MM.1S (cell line): ENCODE measurements at regions not wholly inside any gene's neighbourhood (a gene's known extent, or its start where the extent isn't known, plus 50 kb on each side); places are given as distances from the start of the nearest gene placed in this dataset.
"Not testable (repeated sequence)": the region's sequence is repeated elsewhere in the genome, so short reads cannot be mapped to it uniquely, and the experiment has no call there.

ENCODE experiments used
- DNase-seq: peaks from one replicate; pipeline ENCODE4 v3.0.0-alpha.2; 2015
- H2AFZ ChIP-seq: fragments of 300-600 bp; sonication (generic); 2 replicates; pipeline ENCODE4 v1.6.0; 2016; ENCODE audit warnings: antibody characterized with exemption, low read length
- H3F3A ChIP-seq: fragments of 300-600 bp; sonication (generic); 2 replicates; pipeline ENCODE4 v1.6.1; 2016; ENCODE audit warnings: mild to moderate bottlenecking, antibody characterized with exemption, low read length, moderate library complexity, mixed read lengths; ENCODE audit not compliant: insufficient read depth
- H3K27ac ChIP-seq: fragments of 300-600 bp; sonication (generic); 2 replicates; pipeline ENCODE4 v1.5.1; 2016; ENCODE audit warnings: mild to moderate bottlenecking, low read length
- H3K27me3 ChIP-seq: fragments of 300-600 bp; sonication (generic); replicated peaks from 2 replicates; pipeline ENCODE4 v1.6.0; 2016; ENCODE audit warnings: low read length; ENCODE audit not compliant: insufficient read depth
- H3K36me3 ChIP-seq: fragments of 300-600 bp; sonication (generic); replicated peaks from 2 replicates; pipeline ENCODE4 v1.6.1; 2016; ENCODE audit warnings: mild to moderate bottlenecking, low read length, mixed read lengths; ENCODE audit not compliant: insufficient read depth
- H3K4me1 ChIP-seq: fragments of 300-600 bp; sonication (generic); 2 replicates; pipeline ENCODE4 v1.6.1; 2016; ENCODE audit warnings: low read length, mixed read lengths
- H3K4me2 ChIP-seq: fragments of 300-600 bp; sonication (generic); 2 replicates; pipeline ENCODE4 v1.6.0; 2016; ENCODE audit warnings: low read depth, low read length
- H3K4me3 ChIP-seq: fragments of 300-600 bp; sonication (generic); 2 replicates; pipeline ENCODE4 v1.5.1; 2016; ENCODE audit warnings: low read length, mixed read lengths
- H3K79me2 ChIP-seq: fragments of 300-600 bp; sonication (generic); 2 replicates; pipeline ENCODE4 v1.6.1; 2016; ENCODE audit warnings: mixed run types, low read length, mixed read lengths
- H3K9ac ChIP-seq: fragments of 300-600 bp; sonication (generic); 2 replicates; pipeline ENCODE4 v1.6.1; 2016; ENCODE audit warnings: low read length, mixed read lengths
- H3K9me2 ChIP-seq: fragments of 300-600 bp; sonication (generic); replicated peaks from 2 replicates; pipeline ENCODE4 v1.6.1; 2016; ENCODE audit warnings: mild to moderate bottlenecking, low read length, mixed read lengths; ENCODE audit not compliant: insufficient read depth
- H3K9me3 ChIP-seq: fragments of 300-600 bp; sonication (generic); replicated peaks from 2 replicates; pipeline ENCODE4 v1.6.1; 2016; ENCODE audit warnings: mild to moderate bottlenecking, low read length, mixed read lengths; ENCODE audit not compliant: insufficient read depth
- H4K20me1 ChIP-seq: fragments of 300-600 bp; sonication (generic); 2 replicates; pipeline ENCODE4 v1.6.1; 2016; ENCODE audit warnings: mild to moderate bottlenecking, low read length, moderate library complexity, mixed read lengths; ENCODE audit not compliant: insufficient read depth
- CTCF ChIP-seq: fragments of 300-600 bp; sonication (generic); IDR thresholded peaks from 2 replicates; pipeline ENCODE4 v1.5.1; 2016; ENCODE audit warnings: antibody characterized with exemption, low read length, mixed read lengths
- EZH2 ChIP-seq: fragments of 300-600 bp; sonication (generic); optimal IDR thresholded peaks from 2 replicates; pipeline ENCODE3; 2017; ENCODE audit warnings: low read depth, mild to moderate bottlenecking, antibody characterized with exemption, low read length, mixed read lengths
- EZH2phosphoT487 ChIP-seq: fragments of 300-600 bp; sonication (generic); IDR thresholded peaks from 2 replicates; pipeline ENCODE4 v1.6.1; 2018; ENCODE audit warnings: antibody characterized with exemption, low read length

GRCh38 chr10:8338177-8338766, 283.8 kb downstream of the GATA3 start:
- Histone ChIP-seq H3K79me2 (no peaks in the 10 kb centered on the region), H3K36me3 (no peaks in the 10 kb centered on the region), H3K9ac (no peak overlapping the region), H3K27ac (no peak overlapping the region), H3K4me1 (no peaks in the 10 kb centered on the region), H3F3A (no peaks in the 10 kb centered on the region), H4K20me1 (no peaks in the 10 kb centered on the region), H3K4me3 (no peak overlapping the region), H3K27me3 (no peaks in the 10 kb centered on the region), H3K4me2 (no peak overlapping the region), H2AFZ (no peak overlapping the region), H3K9me3 (no peaks in the 10 kb centered on the region), H3K9me2 (no peaks in the 10 kb centered on the region)
- DNase-seq, result no peak
- no peak for TF ChIP-seq EZH2phosphoT487
- no peak for TF ChIP-seq CTCF
- no peak for TF ChIP-seq EZH2

- DNase-seq, result no peak
- H3K4me1 ChIP-seq, result no peaks in the 10 kb centered on the region
- H3F3A ChIP-seq, result no peaks in the 10 kb centered on the region
- H3K27me3 ChIP-seq, result no peaks in the 10 kb centered on the region
- H3K27ac ChIP-seq, result no peak overlapping the region
- H3K9me2 ChIP-seq, result no peaks in the 10 kb centered on the region
- H2AFZ ChIP-seq, result no peak overlapping the region
- H4K20me1 ChIP-seq, result no peaks in the 10 kb centered on the region
- no peak overlapping the region for H3K4me2 ChIP-seq
- TF ChIP-seq EZH2 (no peak), EZH2phosphoT487 (no peak), CTCF (no peak)
- H3K4me3 ChIP-seq, result no peak overlapping the region
- no peaks in the 10 kb centered on the region for H3K36me3 ChIP-seq
- no peaks in the 10 kb centered on the region for H3K79me2 ChIP-seq
- H3K9ac ChIP-seq, result no peak overlapping the region
- no peaks in the 10 kb centered on the region for H3K9me3 ChIP-seq
These were observed 290.3 kb downstream of the GATA3 start for GRCh38 chr10:8344756-8345155.

GRCh38 chr10:8346861-8347260, 292.4 kb downstream of the GATA3 start:
- Histone ChIP-seq H3K4me3 (no peak overlapping the region), H3K36me3 (no peaks in the 10 kb centered on the region), H3K9me3 (no peaks in the 10 kb centered on the region), H3K27ac (no peak overlapping the region), H2AFZ (no peak overlapping the region), H3K9me2 (no peaks in the 10 kb centered on the region), H3K79me2 (no peaks in the 10 kb centered on the region), H3K4me1 (no peaks in the 10 kb centered on the region), H3K27me3 (no peaks in the 10 kb centered on the region), H4K20me1 (no peaks in the 10 kb centered on the region), H3F3A (no peaks in the 10 kb centered on the region), H3K4me2 (no peak overlapping the region), H3K9ac (no peak overlapping the region)
- no peak for DNase-seq
- TF ChIP-seq EZH2 (no peak), CTCF (no peak), EZH2phosphoT487 (no peak)

GRCh38 chr10:8347614-8348013, 293.1 kb downstream of the GATA3 start:
- not testable (repeated sequence) for H4K20me1 ChIP-seq, H3K4me1 ChIP-seq, H3K4me2 ChIP-seq, H3K9me3 ChIP-seq, H2AFZ ChIP-seq, H3K9ac ChIP-seq, DNase-seq, H3F3A ChIP-seq, H3K36me3 ChIP-seq, H3K27me3 ChIP-seq, H3K79me2 ChIP-seq, H3K27ac ChIP-seq, H3K9me2 ChIP-seq, H3K4me3 ChIP-seq
